GM12878 (cell line): ENCODE measurements at regions not wholly inside any gene's neighbourhood (a gene's known extent, or its start where the extent isn't known, plus 50 kb on each side); places are given as distances from the start of the nearest gene placed in this dataset.

Experiments
- EGR1 ChIP-seq, 2 experiments: IDR thresholded peaks; 1 replicate in 1 of 2; 2 replicates in 1 of 2; pipeline ENCODE4 v1.6.1; 2011 to 2012; ENCODE audit warnings: low read depth in 2 of 2, low read length in 2 of 2, borderline replicate concordance in 1 of 2, mild to moderate bottlenecking in 1 of 2, moderate library complexity in 1 of 2
- FOXM1 ChIP-seq: IDR thresholded peaks from 2 replicates; pipeline ENCODE4 v1.6.1; 2012; ENCODE audit warnings: low read depth, mild to moderate bottlenecking, inconsistent platforms, low read length, moderate library complexity
- KLF5 ChIP-seq: fragments of 450-650 bp; IDR thresholded peaks from 2 replicates; pipeline ENCODE4 v1.6.1; 2014; ENCODE audit warnings: mild to moderate bottlenecking; ENCODE audit not compliant: partially characterized antibody
- MXI1 ChIP-seq: fragments of 150-350 bp; IDR thresholded peaks from 2 replicates; pipeline ENCODE4 v1.6.1; 2011; ENCODE audit warnings: low read depth, mild to moderate bottlenecking, inconsistent platforms, low read length, improper control_type of control experiment
- NKRF ChIP-seq: fragments of 450-650 bp; conservative IDR thresholded peaks from 2 replicates; pipeline ENCODE4 v1.6.1; 2017; ENCODE audit warnings: mild to moderate bottlenecking, moderate library complexity
- RB1 ChIP-seq: fragments of 450-650 bp; formaldehyde crosslinking; IDR thresholded peaks from 2 replicates; pipeline ENCODE4 v1.6.1; 2017; ENCODE audit warnings: mild to moderate bottlenecking, borderline replicate concordance
- YY1 ChIP-seq: IDR thresholded peaks from 2 replicates; pipeline ENCODE4 v1.6.1; 2011; ENCODE audit warnings: low read depth, mild to moderate bottlenecking, low read length
- ZNF207 ChIP-seq: fragments of 450-650 bp; IDR thresholded peaks from 2 replicates; pipeline ENCODE4 v1.6.1; 2014; ENCODE audit warnings: antibody characterized with exemption, mild to moderate bottlenecking, borderline replicate concordance
- ZNF24 ChIP-seq: fragments of 450-650 bp; IDR thresholded peaks from 2 replicates; pipeline ENCODE4 v1.6.1; 2017; ENCODE audit warnings: antibody characterized with exemption, mild to moderate bottlenecking
- TF ChIP-seq, protein P1 (sequence below): fragments of 150-350 bp; IDR thresholded peaks from 2 replicates; pipeline ENCODE4 v1.6.1; 2016; ENCODE audit warnings: low read depth, low read length
- TF ChIP-seq, protein P2 (sequence below): IDR thresholded peaks from 2 replicates; pipeline ENCODE4 v1.6.1; 2011; ENCODE audit warnings: mild to moderate bottlenecking, low read depth, low read length, moderate library complexity; ENCODE audit not compliant: insufficient replicate concordance

GRCh38 chr5:61949054-61949678 is 356.8 kb upstream of the KIF2A start (continued):
- TF ChIP-seq EGR1 (IDR thresholded peaks at IDR 0.05; ENCODE audit: borderline replicate concordance in 1 of 2, low read depth in 2 of 2, low read length in 2 of 2) = no peak
- no peak for TF ChIP-seq NKRF
- TF ChIP-seq MXI1 = no peak
- TF ChIP-seq ZNF24 = no peak
- TF ChIP-seq, protein P1, sequence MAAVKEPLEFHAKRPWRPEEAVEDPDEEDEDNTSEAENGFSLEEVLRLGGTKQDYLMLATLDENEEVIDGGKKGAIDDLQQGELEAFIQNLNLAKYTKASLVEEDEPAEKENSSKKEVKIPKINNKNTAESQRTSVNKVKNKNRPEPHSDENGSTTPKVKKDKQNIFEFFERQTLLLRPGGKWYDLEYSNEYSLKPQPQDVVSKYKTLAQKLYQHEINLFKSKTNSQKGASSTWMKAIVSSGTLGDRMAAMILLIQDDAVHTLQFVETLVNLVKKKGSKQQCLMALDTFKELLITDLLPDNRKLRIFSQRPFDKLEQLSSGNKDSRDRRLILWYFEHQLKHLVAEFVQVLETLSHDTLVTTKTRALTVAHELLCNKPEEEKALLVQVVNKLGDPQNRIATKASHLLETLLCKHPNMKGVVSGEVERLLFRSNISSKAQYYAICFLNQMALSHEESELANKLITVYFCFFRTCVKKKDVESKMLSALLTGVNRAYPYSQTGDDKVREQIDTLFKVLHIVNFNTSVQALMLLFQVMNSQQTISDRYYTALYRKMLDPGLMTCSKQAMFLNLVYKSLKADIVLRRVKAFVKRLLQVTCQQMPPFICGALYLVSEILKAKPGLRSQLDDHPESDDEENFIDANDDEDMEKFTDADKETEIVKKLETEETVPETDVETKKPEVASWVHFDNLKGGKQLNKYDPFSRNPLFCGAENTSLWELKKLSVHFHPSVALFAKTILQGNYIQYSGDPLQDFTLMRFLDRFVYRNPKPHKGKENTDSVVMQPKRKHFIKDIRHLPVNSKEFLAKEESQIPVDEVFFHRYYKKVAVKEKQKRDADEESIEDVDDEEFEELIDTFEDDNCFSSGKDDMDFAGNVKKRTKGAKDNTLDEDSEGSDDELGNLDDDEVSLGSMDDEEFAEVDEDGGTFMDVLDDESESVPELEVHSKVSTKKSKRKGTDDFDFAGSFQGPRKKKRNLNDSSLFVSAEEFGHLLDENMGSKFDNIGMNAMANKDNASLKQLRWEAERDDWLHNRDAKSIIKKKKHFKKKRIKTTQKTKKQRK = no peak
- no peak for TF ChIP-seq RB1
- TF ChIP-seq, protein P2, sequence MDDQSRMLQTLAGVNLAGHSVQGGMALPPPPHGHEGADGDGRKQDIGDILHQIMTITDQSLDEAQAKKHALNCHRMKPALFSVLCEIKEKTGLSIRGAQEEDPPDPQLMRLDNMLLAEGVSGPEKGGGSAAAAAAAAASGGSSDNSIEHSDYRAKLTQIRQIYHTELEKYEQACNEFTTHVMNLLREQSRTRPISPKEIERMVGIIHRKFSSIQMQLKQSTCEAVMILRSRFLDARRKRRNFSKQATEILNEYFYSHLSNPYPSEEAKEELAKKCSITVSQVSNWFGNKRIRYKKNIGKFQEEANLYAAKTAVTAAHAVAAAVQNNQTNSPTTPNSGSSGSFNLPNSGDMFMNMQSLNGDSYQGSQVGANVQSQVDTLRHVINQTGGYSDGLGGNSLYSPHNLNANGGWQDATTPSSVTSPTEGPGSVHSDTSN = no peak
- no peak for TF ChIP-seq KLF5
- no peak for TF ChIP-seq ZNF207
- TF ChIP-seq YY1 = no peak
- no peak for TF ChIP-seq FOXM1
